K562 (cell line): ENCODE measurements at regions not wholly inside any gene's neighbourhood (a gene's known extent, or its start where the extent isn't known, plus 50 kb on each side); places are given as distances from the start of the nearest gene placed in this dataset.

ENCODE experiments used
- CBFA2T2 ChIP-seq: fragments of 450-650 bp; conservative IDR thresholded peaks from 2 replicates; pipeline ENCODE4 v1.6.1; 2017; ENCODE audit warnings: mild to moderate bottlenecking
- KLF10 ChIP-seq: fragments of 250-450 bp; sonication (Bioruptor Pico); IDR thresholded peaks from 2 replicates; pipeline ENCODE4 v1.6.1; 2021; ENCODE audit warnings: matching md5 sums
- PURB ChIP-seq: sonication (generic); formaldehyde crosslinking; IDR thresholded peaks from 2 replicates; pipeline ENCODE4 v1.9.0; 2021; ENCODE audit warnings: low read depth, mild to moderate bottlenecking, missing genetic modification reagents
- SMARCE1 ChIP-seq: fragments of 450-650 bp; IDR thresholded peaks from 2 replicates; pipeline ENCODE4 v1.7.1; 2016; ENCODE audit warnings: mild to moderate bottlenecking
- TOE1 ChIP-seq, 2 experiments: fragments of 450-650 bp in 1 of 2; sonication (generic) in 1 of 2; formaldehyde crosslinking in 1 of 2; IDR thresholded peaks; 2 replicates each; pipeline versions ENCODE4 v1.7.1 to v1.8.0; 2016 to 2022; ENCODE audit warnings: borderline replicate concordance in 2 of 2, mild to moderate bottlenecking in 2 of 2, antibody characterized with exemption in 1 of 2, inconsistent platforms in 1 of 2, low read depth in 1 of 2, missing genetic modification reagents in 1 of 2, moderate library complexity in 1 of 2
- ZNF121 ChIP-seq: sonication (generic); formaldehyde crosslinking; conservative IDR thresholded peaks from 2 replicates; pipeline ENCODE4 v1.8.0; 2022; ENCODE audit warnings: missing genetic modification reagents
- ZNF212 ChIP-seq: fragments of 450-650 bp; formaldehyde crosslinking; IDR thresholded peaks from 2 replicates; pipeline ENCODE4 v1.4.0; 2020; ENCODE audit warnings: mild to moderate bottlenecking
- ZNF561 ChIP-seq: fragments of 450-650 bp; formaldehyde crosslinking; conservative IDR thresholded peaks from 2 replicates; pipeline ENCODE4 v1.4.0; 2020; ENCODE audit warnings: mild to moderate bottlenecking, moderate library complexity
- ZNF699 ChIP-seq: fragments of 250-450 bp; sonication (Bioruptor Pico); IDR thresholded peaks from 2 replicates; pipeline ENCODE4 v1.8.0; 2021; ENCODE audit warnings: mild to moderate bottlenecking, moderate library complexity; ENCODE audit not compliant: insufficient replicate concordance
- TF ChIP-seq, protein P1 (sequence below), 3 experiments: fragments of 200-800 bp in 1 of 3; sonication (Bioruptor generic) in 1 of 3; sonication (generic) in 1 of 3; formaldehyde crosslinking in 1 of 3; IDR thresholded peaks; 2 replicates each; pipeline versions ENCODE4 v1.6.1 to v1.8.0; 2016 to 2022; ENCODE audit warnings: mild to moderate bottlenecking in 2 of 3, missing compliant biosample characterization in 2 of 3, missing genetic modification characterization in 2 of 3, missing genetic modification reagents in 1 of 3
- TF ChIP-seq, protein P2 (sequence below): fragments of 200-400 bp; formaldehyde crosslinking; IDR thresholded peaks from 2 replicates; pipeline ENCODE4 v1.6.1; 2017; ENCODE audit warnings: mild to moderate bottlenecking, low read depth, low read length, moderate library complexity
- TF ChIP-seq, protein P3 (sequence below): sonication (generic); formaldehyde crosslinking; IDR thresholded peaks from 2 replicates; pipeline ENCODE4 v1.8.1; 2023; ENCODE audit warnings: mild to moderate bottlenecking, missing genetic modification reagents

DNA sequence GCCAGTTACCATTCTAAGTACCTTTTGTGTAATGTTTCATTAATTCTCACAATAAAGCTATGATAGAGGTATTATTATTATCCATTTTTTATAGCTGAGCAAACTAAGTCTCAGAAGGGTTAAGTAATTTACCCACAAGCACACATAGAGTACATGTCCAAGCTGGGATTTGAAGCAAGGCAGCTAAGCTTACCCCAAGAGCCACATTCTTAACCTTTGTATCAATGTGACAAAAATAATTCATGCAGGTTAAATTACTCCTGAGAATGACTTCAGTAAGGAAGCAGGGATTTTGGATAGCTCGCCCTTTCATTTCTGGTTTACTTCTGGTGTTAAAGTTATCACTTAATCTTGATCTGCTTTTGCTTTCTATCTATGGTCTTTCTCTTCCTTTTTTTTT is 141.9 kb downstream of the ACTBL2 start (continued):
- TF ChIP-seq SMARCE1 (no peak), ZNF699 (CRISPR knock-in tag) (no peak), TOE1 (IDR thresholded peaks at IDR 0.05; ENCODE audit: borderline replicate concordance) (no peak), TOE1 (CRISPR knock-in tag; IDR thresholded peaks at IDR 0.05; ENCODE audit: borderline replicate concordance, low read depth) (no peak), ZNF561 (CRISPR knock-in tag) (no peak), KLF10 (no peak), CBFA2T2 (no peak), ZNF121 (CRISPR knock-in tag) (no peak), ZNF212 (no peak), PURB (CRISPR knock-in tag) (no peak)
- TF ChIP-seq, protein P1, sequence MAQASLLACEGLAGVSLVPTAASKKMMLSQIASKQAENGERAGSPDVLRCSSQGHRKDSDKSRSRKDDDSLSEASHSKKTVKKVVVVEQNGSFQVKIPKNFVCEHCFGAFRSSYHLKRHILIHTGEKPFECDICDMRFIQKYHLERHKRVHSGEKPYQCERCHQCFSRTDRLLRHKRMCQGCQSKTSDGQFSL (CRISPR knock-in tag; IDR thresholded peaks at IDR 0.05), result no peak
- TF ChIP-seq, protein P1 (tag; IDR thresholded peaks at IDR 0.05), result no peak
- TF ChIP-seq, protein P2, sequence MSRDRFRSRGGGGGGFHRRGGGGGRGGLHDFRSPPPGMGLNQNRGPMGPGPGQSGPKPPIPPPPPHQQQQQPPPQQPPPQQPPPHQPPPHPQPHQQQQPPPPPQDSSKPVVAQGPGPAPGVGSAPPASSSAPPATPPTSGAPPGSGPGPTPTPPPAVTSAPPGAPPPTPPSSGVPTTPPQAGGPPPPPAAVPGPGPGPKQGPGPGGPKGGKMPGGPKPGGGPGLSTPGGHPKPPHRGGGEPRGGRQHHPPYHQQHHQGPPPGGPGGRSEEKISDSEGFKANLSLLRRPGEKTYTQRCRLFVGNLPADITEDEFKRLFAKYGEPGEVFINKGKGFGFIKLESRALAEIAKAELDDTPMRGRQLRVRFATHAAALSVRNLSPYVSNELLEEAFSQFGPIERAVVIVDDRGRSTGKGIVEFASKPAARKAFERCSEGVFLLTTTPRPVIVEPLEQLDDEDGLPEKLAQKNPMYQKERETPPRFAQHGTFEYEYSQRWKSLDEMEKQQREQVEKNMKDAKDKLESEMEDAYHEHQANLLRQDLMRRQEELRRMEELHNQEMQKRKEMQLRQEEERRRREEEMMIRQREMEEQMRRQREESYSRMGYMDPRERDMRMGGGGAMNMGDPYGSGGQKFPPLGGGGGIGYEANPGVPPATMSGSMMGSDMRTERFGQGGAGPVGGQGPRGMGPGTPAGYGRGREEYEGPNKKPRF, result no peak
- TF ChIP-seq, protein P3, sequence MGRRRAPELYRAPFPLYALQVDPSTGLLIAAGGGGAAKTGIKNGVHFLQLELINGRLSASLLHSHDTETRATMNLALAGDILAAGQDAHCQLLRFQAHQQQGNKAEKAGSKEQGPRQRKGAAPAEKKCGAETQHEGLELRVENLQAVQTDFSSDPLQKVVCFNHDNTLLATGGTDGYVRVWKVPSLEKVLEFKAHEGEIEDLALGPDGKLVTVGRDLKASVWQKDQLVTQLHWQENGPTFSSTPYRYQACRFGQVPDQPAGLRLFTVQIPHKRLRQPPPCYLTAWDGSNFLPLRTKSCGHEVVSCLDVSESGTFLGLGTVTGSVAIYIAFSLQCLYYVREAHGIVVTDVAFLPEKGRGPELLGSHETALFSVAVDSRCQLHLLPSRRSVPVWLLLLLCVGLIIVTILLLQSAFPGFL (CRISPR knock-in tag), result no peak
